ENCODE measurements at regions not wholly inside any gene's neighbourhood (a gene's known extent, or its start where the extent isn't known, plus 50 kb on each side); places are given as distances from the start of the nearest gene placed in this dataset.
A peak's percentile ranks its signal among the peaks of the same experiment; 100 is the strongest.

- no peak for DNase-seq
Observed at GRCh38 chr2:83686863-83687262, 772.2 kb downstream of the SUCLG1 start.

GRCh38 chr2:83674050-83674449 lies 785.0 kb downstream of the SUCLG1 start:
- Histone ChIP-seq H3K4me3 (no peak overlapping the region), H3K4me1 (no peaks in the 10 kb centered on the region), H3K27me3 (no peaks in the 10 kb centered on the region), H3K36me3 (no peaks in the 10 kb centered on the region), H3K27ac (no peak overlapping the region), H3K9me3 (peaks cover 0 to 15% (median 0%) of the 10 kb centered on the region in 12 donors)
- TF ChIP-seq POLR2A (IDR thresholded peaks at IDR 0.05), result no peak
- no peak for TF ChIP-seq CTCF (IDR thresholded peaks at IDR 0.05)
- ATAC-seq (no peak), DNase-seq (no peak)
- intact Hi-C loops (cut with DNase I), result no loop called here
- 66 to 84% (median 73%) methylated on average over 3 of the region's 3 CpGs for WGBS, 4 donors

More at GRCh38 chr2:83686863-83687262, 772.2 kb downstream of the SUCLG1 start:
- no peak overlapping the region for H3K27ac ChIP-seq
- no peaks in the 10 kb centered on the region for H3K36me3 ChIP-seq
- no peak overlapping the region for H3K4me3 ChIP-seq
- TF ChIP-seq CTCF (IDR thresholded peaks at IDR 0.05), result no peak
- TF ChIP-seq POLR2A (IDR thresholded peaks at IDR 0.05), result no peak
- H3K9me3 ChIP-seq, result no peaks in the 10 kb centered on the region
- ATAC-seq, result no peak
- no peaks in the 10 kb centered on the region for H3K4me1 ChIP-seq
- intact Hi-C loops (cut with DNase I), result no loop called here
- H3K27me3 ChIP-seq, result no peaks in the 10 kb centered on the region

DNA sequence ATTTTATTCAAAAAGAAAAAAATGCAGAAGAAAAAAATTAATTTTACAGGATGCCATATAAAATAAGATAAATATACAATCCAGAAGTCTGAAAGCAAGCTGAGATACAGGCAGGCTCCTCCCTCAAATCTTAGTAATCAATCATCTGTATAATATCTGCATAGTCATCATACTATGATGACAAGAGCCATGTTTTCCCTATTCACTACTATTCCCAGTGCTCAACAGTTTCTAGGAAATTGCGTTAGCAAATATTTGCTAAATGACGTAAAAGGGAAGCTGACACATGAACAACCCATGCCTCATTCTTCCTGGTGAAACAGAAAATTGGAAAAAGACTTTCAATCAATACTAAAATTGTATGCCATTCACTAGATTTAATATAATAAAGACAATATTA lies 793.2 kb downstream of the SUCLG1 start:
- Histone ChIP-seq H3K27me3 (no peaks in the 10 kb centered on the region), H3K27ac (no peak overlapping the region), H3K9me3 (no peaks in the 10 kb centered on the region), H3K4me1 (no peaks in the 10 kb centered on the region), H3K36me3 (no peaks in the 10 kb centered on the region), H3K4me3 (no peak overlapping the region)
- intact Hi-C loops (cut with DNase I), result no loop called here
- peak in 1 of 4 donors; percentile 26 for ATAC-seq
- TF ChIP-seq CTCF (IDR thresholded peaks at IDR 0.05), result no peak
- no peak for TF ChIP-seq POLR2A (IDR thresholded peaks at IDR 0.05)
- 56 to 60% (median 57%) methylated on average over 2 of the region's 2 CpGs for WGBS, 4 donors
- DNase-seq, result no peak

DNA sequence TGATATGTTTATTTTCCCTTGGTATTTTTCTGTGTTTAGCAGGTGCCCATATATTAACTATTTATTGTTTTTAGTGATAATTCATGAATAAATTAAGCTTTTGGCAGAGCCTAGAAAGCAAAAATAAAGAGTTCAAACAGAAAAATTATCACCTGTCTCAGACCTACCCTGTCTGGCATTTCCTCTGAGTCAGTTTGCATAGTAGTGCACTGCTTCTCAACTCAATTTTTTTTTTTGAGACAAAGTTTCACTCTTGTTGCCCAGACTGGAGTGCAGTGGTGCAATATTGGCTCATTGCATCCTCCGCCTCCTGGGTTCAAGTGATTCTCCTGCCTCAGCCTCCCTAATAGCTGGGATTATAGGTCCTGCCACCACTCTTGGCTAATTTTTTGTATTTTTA lies 793.9 kb downstream of the SUCLG1 start:
- intact Hi-C loops (cut with DNase I), result no loop called here
- H3K4me3 ChIP-seq, result no peak overlapping the region
- no peak overlapping the region for H3K27ac ChIP-seq
- H3K27me3 ChIP-seq, result no peaks in the 10 kb centered on the region
- H3K4me1 ChIP-seq, result no peaks in the 10 kb centered on the region
- TF ChIP-seq CTCF (IDR thresholded peaks at IDR 0.05) (no peak), POLR2A (IDR thresholded peaks at IDR 0.05) (no peak)
- no peak for DNase-seq
- no peaks in the 10 kb centered on the region for H3K36me3 ChIP-seq
- no peaks in the 10 kb centered on the region for H3K9me3 ChIP-seq
- no peak for ATAC-seq
- 85 to 98% (median 96%) methylated on average over 1 of the region's 1 CpG for WGBS, 4 donors

Data from heart left ventricle (tissue), 16 donors.